Epithelial cell of esophagus (primary cell): ENCODE measurements at regions not wholly inside any gene's neighbourhood (a gene's known extent, or its start where the extent isn't known, plus 50 kb on each side); places are given as distances from the start of the nearest gene placed in this dataset.
A peak's percentile ranks its signal among the peaks of the same experiment; 100 is the strongest.

Source experiments
- DNase-seq: peaks from one replicate; pipeline ENCODE4 v3.0.0; 2010; ENCODE audit warnings: low read depth
- H3K4me3 ChIP-seq: 2 replicates; pipeline ENCODE4 v1.5.1; 2011; ENCODE audit warnings: mild to moderate bottlenecking, low read length, control low read depth
- CTCF ChIP-seq: IDR thresholded peaks from 2 replicates; pipeline ENCODE4 v1.5.1; 2011; ENCODE audit warnings: low read depth, mild to moderate bottlenecking, low read length, control low read depth, inconsistent platforms; ENCODE audit not compliant: insufficient read depth; ENCODE audit errors: missing control alignments

DNA sequence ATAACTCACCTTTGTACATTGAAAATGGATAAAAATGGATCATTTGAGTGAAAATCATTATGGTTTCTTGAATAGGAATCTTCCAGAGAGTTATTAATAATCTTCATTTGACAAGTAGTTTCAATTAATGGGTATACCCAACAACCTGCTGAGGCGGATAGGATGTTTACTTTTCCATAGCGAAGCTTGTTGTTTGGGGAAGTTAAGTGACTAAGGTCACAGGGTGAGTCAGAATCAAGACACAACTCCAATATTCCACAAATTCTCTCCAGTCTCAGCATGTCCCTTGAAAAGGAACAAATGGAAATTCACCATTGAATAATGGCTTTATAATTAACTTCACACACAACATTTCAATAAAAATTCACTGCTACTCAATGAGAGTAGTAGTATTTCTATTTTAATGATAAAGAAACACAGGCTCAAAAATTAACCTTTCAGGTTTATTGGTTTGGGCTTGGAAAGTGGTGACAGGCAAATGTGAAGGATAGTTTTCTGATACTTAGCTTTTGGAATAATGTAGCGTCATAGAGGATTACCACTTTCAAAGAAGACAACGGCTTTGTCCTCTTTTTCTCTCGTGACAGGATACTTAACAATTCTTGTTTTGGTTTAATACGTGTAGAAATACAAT is 211.3 kb downstream of the GPD2 start:
- TF ChIP-seq CTCF, result no peak

GRCh38 chr2:156648522-156648921 is 212.3 kb downstream of the GPD2 start:
- no peak for TF ChIP-seq CTCF
- H3K4me3 ChIP-seq, result no peak overlapping the region
- no peak for DNase-seq

More for the DNA sequence above, 211.3 kb downstream of the GPD2 start:
- H3K4me3 ChIP-seq, result no peak overlapping the region
- DNase-seq, result peak; percentile 67

- no peak for DNase-seq
- TF ChIP-seq CTCF, result no peak
- H3K4me3 ChIP-seq, result no peak overlapping the region
Observed at GRCh38 chr2:156649596-156649995, 213.4 kb downstream of the GPD2 start.

- no peak overlapping the region for H3K4me3 ChIP-seq
- no peak for DNase-seq
- TF ChIP-seq CTCF, result no peak
Observed at GRCh38 chr2:156652691-156653090, 216.5 kb downstream of the GPD2 start.

DNA sequence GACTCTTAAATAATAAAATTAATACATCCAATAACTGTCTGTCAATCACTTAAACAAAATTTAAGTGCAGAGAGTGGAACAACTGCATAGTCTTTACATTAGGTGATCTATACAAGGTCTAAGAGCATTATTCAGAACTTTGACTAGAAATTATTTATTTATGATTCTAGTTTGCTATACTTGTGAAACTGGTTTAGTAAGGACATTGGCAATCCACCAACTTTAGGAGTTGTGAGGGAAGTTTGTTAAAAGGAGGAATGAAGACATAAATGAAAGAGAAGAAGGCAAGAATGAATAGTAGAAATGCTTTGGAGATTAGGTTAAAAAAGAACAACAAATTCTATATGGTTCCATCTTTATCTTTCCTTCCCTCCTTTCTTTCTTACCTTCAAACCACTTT is 217.5 kb downstream of the GPD2 start:
- DNase-seq, result peak; percentile 69
- H3K4me3 ChIP-seq, result no peak overlapping the region
- no peak for TF ChIP-seq CTCF

DNA sequence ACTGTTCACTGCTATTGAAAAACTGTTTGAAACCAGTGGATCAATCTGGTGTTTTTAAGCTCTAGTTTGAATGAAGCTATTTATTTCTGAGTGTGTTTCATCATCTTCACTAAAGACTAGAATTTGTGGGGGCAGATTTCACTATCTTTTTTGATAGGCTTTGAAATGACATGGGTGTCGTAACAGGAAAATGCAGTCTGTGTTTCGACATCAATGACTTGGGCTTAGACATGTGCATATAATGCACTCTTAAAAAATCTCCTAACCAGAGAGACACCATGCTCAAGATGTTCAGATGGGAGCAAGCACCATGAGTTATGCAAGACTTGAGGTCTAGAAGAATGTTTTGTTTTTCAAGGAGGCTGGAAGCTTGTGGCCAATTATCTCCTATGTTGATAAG is 221.6 kb downstream of the GPD2 start:
- TF ChIP-seq CTCF, result no peak
- H3K4me3 ChIP-seq, result no peak overlapping the region
- peak; percentile 57 for DNase-seq

DNA sequence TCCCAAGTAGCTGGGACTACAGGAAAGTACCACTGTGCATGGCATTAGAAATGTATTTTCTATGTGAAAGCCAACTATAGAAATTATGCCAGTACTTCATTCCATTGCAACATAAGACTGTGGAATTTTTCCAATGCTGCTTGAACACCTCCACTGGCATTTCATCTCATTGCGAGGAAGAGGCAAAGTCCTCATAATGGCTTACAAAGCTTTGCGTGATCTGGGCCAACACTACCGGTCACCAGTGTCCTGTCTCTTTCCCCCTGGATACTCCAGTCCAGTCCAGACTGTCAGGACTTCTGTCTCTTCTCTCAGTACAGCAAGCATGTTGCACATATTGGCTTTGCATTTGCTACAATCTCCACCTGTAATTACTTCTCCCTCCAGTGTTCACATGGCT is 223.5 kb downstream of the GPD2 start:
- no peak overlapping the region for H3K4me3 ChIP-seq
- TF ChIP-seq CTCF, result no peak
- DNase-seq, result no peak
